Immature natural killer cell (primary cell): ENCODE measurements at regions not wholly inside any gene's neighbourhood (a gene's known extent, or its start where the extent isn't known, plus 50 kb on each side); places are given as distances from the start of the nearest gene placed in this dataset.

Experiments used
- DNase-seq, 3 donors: peaks; one replicate each; pipeline ENCODE4 v3.0.0; 2022; ENCODE audit warnings: mixed read lengths in 1 of 3
- H3K27ac Mint-ChIP-seq, 6 donors: one replicate each; pipeline ENCODE4 v1.8.0; 2020; ENCODE audit warnings: mixed read lengths in 6 of 6, mild to moderate bottlenecking in 5 of 6, inconsistent platforms in 4 of 6, moderate library complexity in 3 of 6
- H3K27me3 Mint-ChIP-seq, 3 donors: one replicate each; pipeline ENCODE4 v1.8.0; 2020 to 2021; ENCODE audit warnings: low read depth in 3 of 3, mild to moderate bottlenecking in 3 of 3, mixed read lengths in 3 of 3, moderate library complexity in 3 of 3, inconsistent platforms in 1 of 3
- H3K36me3 Mint-ChIP-seq, 3 donors: one replicate each; pipeline ENCODE4 v1.8.0; 2020; ENCODE audit warnings: mixed read lengths in 3 of 3, inconsistent platforms in 2 of 3, mild to moderate bottlenecking in 2 of 3
- H3K4me1 Mint-ChIP-seq, 2 donors: one replicate each; pipeline ENCODE4 v1.8.0; 2020; ENCODE audit warnings: inconsistent platforms in 2 of 2, mild to moderate bottlenecking in 2 of 2, mixed read lengths in 2 of 2, moderate library complexity in 1 of 2
- H3K4me3 Mint-ChIP-seq, 5 donors: one replicate each; pipeline ENCODE4 v1.8.0; 2020; ENCODE audit warnings: mild to moderate bottlenecking in 5 of 5, mixed read lengths in 5 of 5, inconsistent platforms in 3 of 5, moderate library complexity in 3 of 5
- H3K9me3 Mint-ChIP-seq, 6 donors: one replicate each; pipeline ENCODE4 v1.8.0; 2020; ENCODE audit warnings: mild to moderate bottlenecking in 6 of 6, mixed read lengths in 6 of 6, inconsistent platforms in 4 of 6, moderate library complexity in 3 of 6

GRCh38 chrX:68910731-68911428 lies 82.1 kb downstream of the EFNB1 start:
- Mint-ChIP-seq H3K4me1 (peaks cover 0 to 3% of the 10 kb centered on the region in 2 donors), H3K27ac (no peak overlapping the region), H3K36me3 (no peaks in the 10 kb centered on the region), H3K9me3 (no peaks in the 10 kb centered on the region), H3K4me3 (no peak overlapping the region), H3K27me3 (peaks cover 0 to 10% (median 3%) of the 10 kb centered on the region in 3 donors)
- no peak for DNase-seq

- H3K36me3 Mint-ChIP-seq: no peaks in the 10 kb centered on the region
- H3K27ac Mint-ChIP-seq: no peak overlapping the region
- peaks cover 0 to 6% (median 2%) of the 10 kb centered on the region in 3 donors for H3K27me3 Mint-ChIP-seq
- DNase-seq: no peak
- no peaks in the 10 kb centered on the region for H3K9me3 Mint-ChIP-seq
- no peaks in the 10 kb centered on the region for H3K4me1 Mint-ChIP-seq
- H3K4me3 Mint-ChIP-seq: no peak overlapping the region
Measured at GRCh38 chrX:68909945-68910344, 81.1 kb downstream of the EFNB1 start.

GRCh38 chrX:68908071-68908470 lies 79.2 kb downstream of the EFNB1 start:
- Mint-ChIP-seq H3K27me3 (peaks cover 0 to 3% (median 2%) of the 10 kb centered on the region in 3 donors), H3K4me3 (no peak overlapping the region), H3K36me3 (no peaks in the 10 kb centered on the region), H3K27ac (no peak overlapping the region), H3K9me3 (no peaks in the 10 kb centered on the region), H3K4me1 (no peaks in the 10 kb centered on the region)
- DNase-seq: no peak

- peaks cover 0 to 2% (median 0%) of the 10 kb centered on the region in 3 donors for H3K27me3 Mint-ChIP-seq
- H3K27ac Mint-ChIP-seq: no peak overlapping the region
- no peaks in the 10 kb centered on the region for H3K36me3 Mint-ChIP-seq
- H3K9me3 Mint-ChIP-seq: no peaks in the 10 kb centered on the region
- H3K4me1 Mint-ChIP-seq: no peaks in the 10 kb centered on the region
- H3K4me3 Mint-ChIP-seq: no peak overlapping the region
- DNase-seq: no peak
Measured at GRCh38 chrX:68902706-68903504, 74.1 kb downstream of the EFNB1 start.

- Mint-ChIP-seq H3K4me3 (no peak overlapping the region), H3K36me3 (no peaks in the 10 kb centered on the region)
Measured at GRCh38 chrX:68901519-68901918, 72.7 kb downstream of the EFNB1 start.

GRCh38 chrX:68898598-68898997 lies 69.8 kb downstream of the EFNB1 start:
- Mint-ChIP-seq H3K27ac (no peak overlapping the region), H3K36me3 (no peaks in the 10 kb centered on the region), H3K4me1 (peaks cover 0 to 4% of the 10 kb centered on the region in 2 donors), H3K27me3 (peaks cover 0 to 5% (median 2%) of the 10 kb centered on the region in 3 donors), H3K4me3 (no peak overlapping the region), H3K9me3 (no peaks in the 10 kb centered on the region)
- no peak for DNase-seq

More at GRCh38 chrX:68901519-68901918, 72.7 kb downstream of the EFNB1 start:
- H3K27ac Mint-ChIP-seq: no peak overlapping the region
- no peaks in the 10 kb centered on the region for H3K4me1 Mint-ChIP-seq
- H3K27me3 Mint-ChIP-seq: peaks cover 0 to 2% (median 2%) of the 10 kb centered on the region in 3 donors
- DNase-seq: no peak
- H3K9me3 Mint-ChIP-seq: no peaks in the 10 kb centered on the region

- no peak overlapping the region for H3K4me3 Mint-ChIP-seq
Measured at GRCh38 chrX:68897118-68897945, 68.5 kb downstream of the EFNB1 start.

GRCh38 chrX:68896581-68896980 lies 67.8 kb downstream of the EFNB1 start:
- H3K27me3 Mint-ChIP-seq: peaks cover 0 to 5% (median 0%) of the 10 kb centered on the region in 3 donors
- no peak for DNase-seq
- no peak overlapping the region for H3K27ac Mint-ChIP-seq
- H3K4me1 Mint-ChIP-seq: peaks cover 0 to 4% of the 10 kb centered on the region in 2 donors
- H3K36me3 Mint-ChIP-seq: no peaks in the 10 kb centered on the region
- no peaks in the 10 kb centered on the region for H3K9me3 Mint-ChIP-seq
- peak overlapping the region in 1 of 5 donors; percentile 21 for H3K4me3 Mint-ChIP-seq

More at GRCh38 chrX:68897118-68897945, 68.5 kb downstream of the EFNB1 start:
- Mint-ChIP-seq H3K27me3 (peaks cover 0 to 5% (median 0%) of the 10 kb centered on the region in 3 donors), H3K36me3 (no peaks in the 10 kb centered on the region), H3K4me1 (peaks cover 0 to 4% of the 10 kb centered on the region in 2 donors), H3K27ac (no peak overlapping the region), H3K9me3 (no peaks in the 10 kb centered on the region)
- DNase-seq: no peak

- Mint-ChIP-seq H3K27ac (no peak overlapping the region), H3K9me3 (no peaks in the 10 kb centered on the region), H3K4me3 (peak overlapping the region in 4 of 5 donors; percentile 17 to 22 (median 19)), H3K36me3 (no peaks in the 10 kb centered on the region), H3K27me3 (peaks cover 0 to 10% (median 0%) of the 10 kb centered on the region in 3 donors), H3K4me1 (peaks cover 0 to 4% of the 10 kb centered on the region in 2 donors)
- DNase-seq: no peak
Measured at GRCh38 chrX:68895778-68896177, 67.0 kb downstream of the EFNB1 start.

GRCh38 chrX:68895341-68895755 lies 66.5 kb downstream of the EFNB1 start:
- H3K4me3 Mint-ChIP-seq: peak overlapping the region; percentile 18 to 84 (median 77)
- H3K27me3 Mint-ChIP-seq: peaks cover 0 to 11% (median 0%) of the 10 kb centered on the region in 3 donors
- H3K4me1 Mint-ChIP-seq: peaks cover 0 to 4% of the 10 kb centered on the region in 2 donors
- H3K27ac Mint-ChIP-seq: peak overlapping the region in 1 of 6 donors; percentile 49
- H3K9me3 Mint-ChIP-seq: no peaks in the 10 kb centered on the region
- no peaks in the 10 kb centered on the region for H3K36me3 Mint-ChIP-seq
- DNase-seq: no peak

GRCh38 chrX:68894513-68895340 lies 65.9 kb downstream of the EFNB1 start:
- peak overlapping the region in 3 of 6 donors; percentile 62 to 76 (median 76) for H3K27ac Mint-ChIP-seq
- peak; percentile 9 to 20 (median 17) for DNase-seq
- peaks cover 0 to 11% (median 0%) of the 10 kb centered on the region in 3 donors for H3K27me3 Mint-ChIP-seq
- peak overlapping the region; percentile 71 to 84 (median 77) for H3K4me3 Mint-ChIP-seq
- H3K9me3 Mint-ChIP-seq: no peaks in the 10 kb centered on the region
- H3K36me3 Mint-ChIP-seq: no peaks in the 10 kb centered on the region
- H3K4me1 Mint-ChIP-seq: peaks cover 0 to 4% of the 10 kb centered on the region in 2 donors

GRCh38 chrX:68894142-68894512 lies 65.3 kb downstream of the EFNB1 start:
- peak overlapping the region in 5 of 6 donors; percentile 10 to 84 (median 37) for H3K27ac Mint-ChIP-seq
- H3K9me3 Mint-ChIP-seq: no peaks in the 10 kb centered on the region
- no peaks in the 10 kb centered on the region for H3K36me3 Mint-ChIP-seq
- no peak for DNase-seq
- peaks cover 0 to 4% of the 10 kb centered on the region in 2 donors for H3K4me1 Mint-ChIP-seq
- peaks cover 0 to 11% (median 0%) of the 10 kb centered on the region in 3 donors for H3K27me3 Mint-ChIP-seq
- H3K4me3 Mint-ChIP-seq: peak overlapping the region; percentile 6 to 84 (median 72)

GRCh38 chrX:68892651-68893050 lies 63.8 kb downstream of the EFNB1 start:
- Mint-ChIP-seq H3K4me3 (no peak overlapping the region), H3K36me3 (no peaks in the 10 kb centered on the region), H3K9me3 (no peaks in the 10 kb centered on the region), H3K27ac (no peak overlapping the region), H3K4me1 (peaks cover 0 to 4% of the 10 kb centered on the region in 2 donors), H3K27me3 (peaks cover 0 to 11% (median 0%) of the 10 kb centered on the region in 3 donors)
- no peak for DNase-seq
